ENCODE measurements at regions not wholly inside any gene's neighbourhood (a gene's known extent, or its start where the extent isn't known, plus 50 kb on each side); places are given as distances from the start of the nearest gene placed in this dataset.

DNA sequence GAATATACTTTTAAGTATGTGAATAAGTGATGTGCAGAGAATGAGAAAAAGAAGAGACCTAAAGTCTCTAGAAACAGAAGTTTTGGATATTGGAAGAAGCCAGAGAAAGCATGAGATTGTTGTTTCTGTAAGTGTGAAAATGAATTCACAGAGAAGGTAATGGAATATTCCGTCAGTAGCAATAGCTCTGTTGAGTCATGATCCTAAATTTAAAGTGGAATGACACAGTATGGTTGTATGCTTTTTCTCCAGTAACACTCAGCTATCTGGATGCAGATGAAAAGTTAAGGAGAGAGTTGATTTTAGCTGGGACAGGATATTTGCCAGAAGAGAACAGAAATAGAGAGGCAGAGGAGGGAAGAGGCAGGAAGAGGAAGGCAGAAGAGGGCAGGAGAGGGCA lies 1166.3 kb downstream of the GALC start:
- no peak overlapping the region for H2AFZ ChIP-seq (ENCODE audit: low read length)
- H3K79me2 ChIP-seq (ENCODE audit: insufficient read depth, low read length) = no peaks in the 10 kb centered on the region
- DNase-seq (ENCODE audit: low spot score) (no peak), ATAC-seq (no peak), FAIRE-seq (no peak)
- H3K27me3 ChIP-seq (ENCODE audit: control insufficient read depth in 1 of 2, insufficient read depth in 2 of 2, low read length in 2 of 2) = no peaks in the 10 kb centered on the region
- TF ChIP-seq CAMTA2 (CRISPR knock-in tag; IDR thresholded peaks at IDR 0.05; ENCODE audit: borderline replicate concordance) = no peak
- no peak for TF ChIP-seq SOX5 (CRISPR knock-in tag; IDR thresholded peaks at IDR 0.05; ENCODE audit: borderline replicate concordance)
- TF ChIP-seq, protein P1, sequence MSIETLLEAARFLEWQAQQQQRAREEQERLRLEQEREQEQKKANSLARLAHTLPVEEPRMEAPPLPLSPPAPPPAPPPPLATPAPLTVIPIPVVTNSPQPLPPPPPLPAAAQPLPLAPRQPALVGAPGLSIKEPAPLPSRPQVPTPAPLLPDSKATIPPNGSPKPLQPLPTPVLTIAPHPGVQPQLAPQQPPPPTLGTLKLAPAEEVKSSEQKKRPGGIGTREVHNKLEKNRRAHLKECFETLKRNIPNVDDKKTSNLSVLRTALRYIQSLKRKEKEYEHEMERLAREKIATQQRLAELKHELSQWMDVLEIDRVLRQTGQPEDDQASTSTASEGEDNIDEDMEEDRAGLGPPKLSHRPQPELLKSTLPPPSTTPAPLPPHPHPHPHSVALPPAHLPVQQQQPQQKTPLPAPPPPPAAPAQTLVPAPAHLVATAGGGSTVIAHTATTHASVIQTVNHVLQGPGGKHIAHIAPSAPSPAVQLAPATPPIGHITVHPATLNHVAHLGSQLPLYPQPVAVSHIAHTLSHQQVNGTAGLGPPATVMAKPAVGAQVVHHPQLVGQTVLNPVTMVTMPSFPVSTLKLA (IDR thresholded peaks at IDR 0.05) = no peak
- TF ChIP-seq, protein P2, sequence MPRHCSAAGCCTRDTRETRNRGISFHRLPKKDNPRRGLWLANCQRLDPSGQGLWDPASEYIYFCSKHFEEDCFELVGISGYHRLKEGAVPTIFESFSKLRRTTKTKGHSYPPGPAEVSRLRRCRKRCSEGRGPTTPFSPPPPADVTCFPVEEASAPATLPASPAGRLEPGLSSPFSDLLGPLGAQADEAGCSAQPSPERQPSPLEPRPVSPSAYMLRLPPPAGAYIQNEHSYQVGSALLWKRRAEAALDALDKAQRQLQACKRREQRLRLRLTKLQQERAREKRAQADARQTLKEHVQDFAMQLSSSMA (CRISPR knock-in tag; IDR thresholded peaks at IDR 0.05) = no peak
- TF ChIP-seq EEA1 (CRISPR knock-in tag; IDR thresholded peaks at IDR 0.05; ENCODE audit: borderline replicate concordance) = no peak
- TF ChIP-seq, protein P3, sequence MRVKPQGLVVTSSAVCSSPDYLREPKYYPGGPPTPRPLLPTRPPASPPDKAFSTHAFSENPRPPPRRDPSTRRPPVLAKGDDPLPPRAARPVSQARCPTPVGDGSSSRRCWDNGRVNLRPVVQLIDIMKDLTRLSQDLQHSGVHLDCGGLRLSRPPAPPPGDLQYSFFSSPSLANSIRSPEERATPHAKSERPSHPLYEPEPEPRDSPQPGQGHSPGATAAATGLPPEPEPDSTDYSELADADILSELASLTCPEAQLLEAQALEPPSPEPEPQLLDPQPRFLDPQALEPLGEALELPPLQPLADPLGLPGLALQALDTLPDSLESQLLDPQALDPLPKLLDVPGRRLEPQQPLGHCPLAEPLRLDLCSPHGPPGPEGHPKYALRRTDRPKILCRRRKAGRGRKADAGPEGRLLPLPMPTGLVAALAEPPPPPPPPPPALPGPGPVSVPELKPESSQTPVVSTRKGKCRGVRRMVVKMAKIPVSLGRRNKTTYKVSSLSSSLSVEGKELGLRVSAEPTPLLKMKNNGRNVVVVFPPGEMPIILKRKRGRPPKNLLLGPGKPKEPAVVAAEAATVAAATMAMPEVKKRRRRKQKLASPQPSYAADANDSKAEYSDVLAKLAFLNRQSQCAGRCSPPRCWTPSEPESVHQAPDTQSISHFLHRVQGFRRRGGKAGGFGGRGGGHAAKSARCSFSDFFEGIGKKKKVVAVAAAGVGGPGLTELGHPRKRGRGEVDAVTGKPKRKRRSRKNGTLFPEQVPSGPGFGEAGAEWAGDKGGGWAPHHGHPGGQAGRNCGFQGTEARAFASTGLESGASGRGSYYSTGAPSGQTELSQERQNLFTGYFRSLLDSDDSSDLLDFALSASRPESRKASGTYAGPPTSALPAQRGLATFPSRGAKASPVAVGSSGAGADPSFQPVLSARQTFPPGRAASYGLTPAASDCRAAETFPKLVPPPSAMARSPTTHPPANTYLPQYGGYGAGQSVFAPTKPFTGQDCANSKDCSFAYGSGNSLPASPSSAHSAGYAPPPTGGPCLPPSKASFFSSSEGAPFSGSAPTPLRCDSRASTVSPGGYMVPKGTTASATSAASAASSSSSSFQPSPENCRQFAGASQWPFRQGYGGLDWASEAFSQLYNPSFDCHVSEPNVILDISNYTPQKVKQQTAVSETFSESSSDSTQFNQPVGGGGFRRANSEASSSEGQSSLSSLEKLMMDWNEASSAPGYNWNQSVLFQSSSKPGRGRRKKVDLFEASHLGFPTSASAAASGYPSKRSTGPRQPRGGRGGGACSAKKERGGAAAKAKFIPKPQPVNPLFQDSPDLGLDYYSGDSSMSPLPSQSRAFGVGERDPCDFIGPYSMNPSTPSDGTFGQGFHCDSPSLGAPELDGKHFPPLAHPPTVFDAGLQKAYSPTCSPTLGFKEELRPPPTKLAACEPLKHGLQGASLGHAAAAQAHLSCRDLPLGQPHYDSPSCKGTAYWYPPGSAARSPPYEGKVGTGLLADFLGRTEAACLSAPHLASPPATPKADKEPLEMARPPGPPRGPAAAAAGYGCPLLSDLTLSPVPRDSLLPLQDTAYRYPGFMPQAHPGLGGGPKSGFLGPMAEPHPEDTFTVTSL (CRISPR knock-in tag; IDR thresholded peaks at IDR 0.05; ENCODE audit: borderline replicate concordance) = no peak
- no peak for TF ChIP-seq ZNF143 (CRISPR knock-in tag; IDR thresholded peaks at IDR 0.05)
- no peak for TF ChIP-seq SP5 (CRISPR knock-in tag; IDR thresholded peaks at IDR 0.05; ENCODE audit: borderline replicate concordance, low read depth)
- TF ChIP-seq, protein P4, sequence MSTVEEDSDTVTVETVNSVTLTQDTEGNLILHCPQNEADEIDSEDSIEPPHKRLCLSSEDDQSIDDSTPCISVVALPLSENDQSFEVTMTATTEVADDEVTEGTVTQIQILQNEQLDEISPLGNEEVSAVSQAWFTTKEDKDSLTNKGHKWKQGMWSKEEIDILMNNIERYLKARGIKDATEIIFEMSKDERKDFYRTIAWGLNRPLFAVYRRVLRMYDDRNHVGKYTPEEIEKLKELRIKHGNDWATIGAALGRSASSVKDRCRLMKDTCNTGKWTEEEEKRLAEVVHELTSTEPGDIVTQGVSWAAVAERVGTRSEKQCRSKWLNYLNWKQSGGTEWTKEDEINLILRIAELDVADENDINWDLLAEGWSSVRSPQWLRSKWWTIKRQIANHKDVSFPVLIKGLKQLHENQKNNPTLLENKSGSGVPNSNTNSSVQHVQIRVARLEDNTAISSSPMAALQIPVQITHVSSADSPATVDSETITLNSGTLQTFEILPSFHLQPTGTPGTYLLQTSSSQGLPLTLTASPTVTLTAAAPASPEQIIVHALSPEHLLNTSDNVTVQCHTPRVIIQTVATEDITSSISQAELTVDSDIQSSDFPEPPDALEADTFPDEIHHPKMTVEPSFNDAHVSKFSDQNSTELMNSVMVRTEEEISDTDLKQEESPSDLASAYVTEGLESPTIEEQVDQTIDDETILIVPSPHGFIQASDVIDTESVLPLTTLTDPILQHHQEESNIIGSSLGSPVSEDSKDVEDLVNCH (CRISPR knock-in tag; IDR thresholded peaks at IDR 0.05) = no peak
- TF ChIP-seq ZSCAN9 (CRISPR knock-in tag; IDR thresholded peaks at IDR 0.05; ENCODE audit: borderline replicate concordance) = no peak
- TF ChIP-seq BCL6 (CRISPR knock-in tag; IDR thresholded peaks at IDR 0.05) = no peak
- intact Hi-C loops (cut with micrococcal nuclease; ENCODE audit: unreplicated experiment) = no loop called here
- BruUV-seq (replicated peaks) = no TSS peak
- no peak overlapping the region for H3K9ac ChIP-seq (ENCODE audit: insufficient read depth, low read depth, low read length)
- CTCF ChIA-PET (ENCODE audit: low intra/inter-chr PET ratio, low total read pairs) = no interaction called here
- H3K36me3 ChIP-seq (replicated peaks in 1 of 2; ENCODE audit: control insufficient read depth in 1 of 2, insufficient read depth in 2 of 2, low read length in 2 of 2) = no peaks in the 10 kb centered on the region; a peak in 1 of 5 replicates
- POLR2A ChIA-PET = no interaction called here
- in situ Hi-C loops (cut with HindIII; ENCODE audit: extremely low pct_ligation_motif_present, low pct_unique_long_range_greater_than_20kb) = no loop called here
- H3K9me3 ChIP-seq (ENCODE audit: low read length) = no peaks in the 10 kb centered on the region
- H4K20me1 ChIP-seq (ENCODE audit: insufficient read depth, low read length) = no peaks in the 10 kb centered on the region
- no peak overlapping the region for H3K4me2 ChIP-seq (ENCODE audit: low read depth, low read length)
- no peak overlapping the region for H3K4me3 ChIP-seq (replicated peaks in 1 of 3; ENCODE audit: insufficient read depth in 1 of 3, low read depth in 2 of 3, low read length in 3 of 3)
- no peak overlapping the region for H3K27ac ChIP-seq (ENCODE audit: extremely low read length, insufficient read depth, low read length)
- 6% methylated on average over 1 of the region's 1 CpG for WGBS (ENCODE audit: low lambda C conversion rate)
- peaks cover 5% of the 10 kb centered on the region; the same call in 1 of the 2 replicates for H3K4me1 ChIP-seq (ENCODE audit: insufficient read depth, low read length)
